Neural crest cell (in vitro differentiated cells): ENCODE measurements at regions not wholly inside any gene's neighbourhood (a gene's known extent, or its start where the extent isn't known, plus 50 kb on each side); places are given as distances from the start of the nearest gene placed in this dataset.

Experiments used
- DNase-seq: peaks from one replicate; pipeline ENCODE4 v3.0.0; 2021; ENCODE audit warnings: low read depth, mixed read lengths, low spot score
- H3K27ac Mint-ChIP-seq: one replicate; pipeline ENCODE4 v1.8.0; 2021; ENCODE audit warnings: mild to moderate bottlenecking, mixed read lengths; ENCODE audit not compliant: unreplicated experiment
- H3K27me3 Mint-ChIP-seq: 2 replicates; pipeline ENCODE4 v1.8.0; 2021; ENCODE audit warnings: low read depth, mild to moderate bottlenecking, mixed read lengths
- H3K36me3 Mint-ChIP-seq: 2 replicates; pipeline ENCODE4 v1.8.0; 2021; ENCODE audit warnings: low read depth, mild to moderate bottlenecking, mixed read lengths
- H3K4me1 Mint-ChIP-seq: 2 replicates; pipeline ENCODE4 v1.8.0; 2021; ENCODE audit warnings: mixed read lengths
- H3K4me3 Mint-ChIP-seq: one replicate; pipeline ENCODE4 v1.8.0; 2021; ENCODE audit warnings: mild to moderate bottlenecking, mixed read lengths
- H3K9me3 Mint-ChIP-seq: 2 replicates; pipeline ENCODE4 v1.8.0; 2021; ENCODE audit warnings: mixed read lengths
- TF ChIP-seq, protein P1 (sequence below): fragments of 200-600 bp; sonication (generic); conservative IDR thresholded peaks from 2 replicates; pipeline ENCODE4 v1.5.0; 2021; ENCODE audit warnings: antibody characterized with exemption, mild to moderate bottlenecking

DNA sequence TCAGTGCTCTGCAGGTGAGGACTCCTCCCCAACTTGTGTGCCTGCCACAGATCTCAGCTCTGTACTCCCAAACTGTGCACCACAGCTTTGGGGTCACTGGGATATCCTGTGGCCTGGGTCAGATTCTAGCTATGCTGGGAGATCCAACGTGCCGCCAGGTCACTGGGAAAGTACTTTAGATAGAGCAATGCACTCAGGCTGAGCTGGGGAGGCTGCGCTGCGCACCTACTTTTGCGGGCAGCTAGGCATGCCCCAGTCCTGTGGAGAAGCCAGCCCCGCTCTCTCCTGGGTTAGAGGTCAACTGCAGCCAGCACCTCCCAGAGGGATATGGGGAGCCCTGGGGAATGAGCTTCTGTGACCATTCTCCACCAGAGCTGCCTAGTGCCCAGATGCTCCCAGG, 552.1 kb upstream of the CDH9 start:
- H3K4me3 Mint-ChIP-seq, result no peak overlapping the region
- no peaks in the 10 kb centered on the region for H3K27me3 Mint-ChIP-seq
- peaks cover 2% of the 10 kb centered on the region for H3K9me3 Mint-ChIP-seq
- H3K36me3 Mint-ChIP-seq, result no peaks in the 10 kb centered on the region
- no peak overlapping the region for H3K27ac Mint-ChIP-seq
- H3K4me1 Mint-ChIP-seq, result no peaks in the 10 kb centered on the region
- no peak for DNase-seq
- TF ChIP-seq, protein P1, sequence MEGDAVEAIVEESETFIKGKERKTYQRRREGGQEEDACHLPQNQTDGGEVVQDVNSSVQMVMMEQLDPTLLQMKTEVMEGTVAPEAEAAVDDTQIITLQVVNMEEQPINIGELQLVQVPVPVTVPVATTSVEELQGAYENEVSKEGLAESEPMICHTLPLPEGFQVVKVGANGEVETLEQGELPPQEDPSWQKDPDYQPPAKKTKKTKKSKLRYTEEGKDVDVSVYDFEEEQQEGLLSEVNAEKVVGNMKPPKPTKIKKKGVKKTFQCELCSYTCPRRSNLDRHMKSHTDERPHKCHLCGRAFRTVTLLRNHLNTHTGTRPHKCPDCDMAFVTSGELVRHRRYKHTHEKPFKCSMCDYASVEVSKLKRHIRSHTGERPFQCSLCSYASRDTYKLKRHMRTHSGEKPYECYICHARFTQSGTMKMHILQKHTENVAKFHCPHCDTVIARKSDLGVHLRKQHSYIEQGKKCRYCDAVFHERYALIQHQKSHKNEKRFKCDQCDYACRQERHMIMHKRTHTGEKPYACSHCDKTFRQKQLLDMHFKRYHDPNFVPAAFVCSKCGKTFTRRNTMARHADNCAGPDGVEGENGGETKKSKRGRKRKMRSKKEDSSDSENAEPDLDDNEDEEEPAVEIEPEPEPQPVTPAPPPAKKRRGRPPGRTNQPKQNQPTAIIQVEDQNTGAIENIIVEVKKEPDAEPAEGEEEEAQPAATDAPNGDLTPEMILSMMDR, result no peak

DNA sequence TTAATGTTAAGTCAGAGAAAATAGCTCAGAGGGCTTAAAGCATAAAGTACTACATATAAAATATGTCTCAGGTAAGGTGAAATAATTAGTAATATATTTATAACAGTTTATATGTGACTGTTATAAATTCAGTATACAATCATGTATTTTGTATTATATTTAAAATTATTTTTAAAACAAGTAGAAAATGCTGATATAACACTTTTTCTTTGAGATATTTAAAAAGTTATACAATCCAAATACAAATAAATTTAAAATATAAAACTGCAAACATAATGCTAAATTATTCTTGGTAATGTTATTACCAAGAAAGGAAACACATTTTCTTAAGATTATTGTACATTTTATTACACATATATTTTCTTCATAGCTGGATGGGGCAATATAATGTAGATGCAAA, 539.9 kb upstream of the CDH9 start:
- Mint-ChIP-seq H3K4me3 (no peak overlapping the region), H3K4me1 (no peaks in the 10 kb centered on the region), H3K27ac (no peak overlapping the region), H3K9me3 (no peaks in the 10 kb centered on the region), H3K36me3 (no peaks in the 10 kb centered on the region), H3K27me3 (no peaks in the 10 kb centered on the region)
- TF ChIP-seq, protein P1, result no peak
- DNase-seq, result no peak

DNA sequence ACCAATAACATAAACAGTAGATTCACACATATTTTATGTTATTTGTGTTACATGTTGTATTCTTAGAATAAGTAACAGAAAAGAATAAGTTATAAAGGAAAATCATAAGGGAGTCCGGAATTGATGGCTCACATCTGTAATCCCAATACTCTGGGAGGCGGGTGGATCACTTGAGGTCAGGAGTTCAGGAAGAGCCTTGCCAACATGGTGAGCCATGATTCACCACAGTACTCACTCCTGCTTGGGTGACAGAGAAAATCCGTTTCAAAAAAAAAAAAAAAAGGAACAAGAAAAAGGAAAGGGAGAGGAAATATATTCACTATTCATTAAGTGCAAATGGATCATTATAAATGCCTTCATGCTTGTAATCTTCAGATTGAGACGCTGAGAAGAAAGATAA, 533.3 kb upstream of the CDH9 start:
- no peak overlapping the region for H3K27ac Mint-ChIP-seq
- no peaks in the 10 kb centered on the region for H3K27me3 Mint-ChIP-seq
- H3K4me1 Mint-ChIP-seq, result no peaks in the 10 kb centered on the region
- DNase-seq, result no peak
- no peaks in the 10 kb centered on the region for H3K9me3 Mint-ChIP-seq
- no peak overlapping the region for H3K4me3 Mint-ChIP-seq
- TF ChIP-seq, protein P1, result no peak
- no peaks in the 10 kb centered on the region for H3K36me3 Mint-ChIP-seq

DNA sequence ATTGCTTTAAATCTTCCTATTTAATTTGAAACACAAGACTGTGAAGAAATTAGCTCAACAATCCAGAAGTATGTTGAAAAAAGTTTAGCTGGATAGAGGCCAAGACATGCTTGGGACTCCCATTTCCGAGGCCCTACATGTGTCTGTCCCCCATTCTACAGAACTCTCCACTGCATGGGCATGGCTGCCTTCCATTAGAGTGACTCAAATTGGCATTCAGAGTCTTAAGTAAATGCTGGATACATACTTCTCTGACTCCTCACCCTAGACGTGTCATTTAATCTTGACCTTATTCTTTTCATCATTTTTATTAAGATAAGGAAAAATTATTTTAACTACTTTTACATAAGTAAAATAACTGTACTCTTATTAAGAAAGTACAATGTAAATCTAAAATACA, 530.4 kb upstream of the CDH9 start:
- H3K9me3 Mint-ChIP-seq, result no peaks in the 10 kb centered on the region
- H3K4me1 Mint-ChIP-seq, result no peaks in the 10 kb centered on the region
- H3K27me3 Mint-ChIP-seq, result no peaks in the 10 kb centered on the region
- TF ChIP-seq, protein P1, result no peak
- no peaks in the 10 kb centered on the region for H3K36me3 Mint-ChIP-seq
- no peak for DNase-seq
- H3K27ac Mint-ChIP-seq, result no peak overlapping the region
- H3K4me3 Mint-ChIP-seq, result no peak overlapping the region

DNA sequence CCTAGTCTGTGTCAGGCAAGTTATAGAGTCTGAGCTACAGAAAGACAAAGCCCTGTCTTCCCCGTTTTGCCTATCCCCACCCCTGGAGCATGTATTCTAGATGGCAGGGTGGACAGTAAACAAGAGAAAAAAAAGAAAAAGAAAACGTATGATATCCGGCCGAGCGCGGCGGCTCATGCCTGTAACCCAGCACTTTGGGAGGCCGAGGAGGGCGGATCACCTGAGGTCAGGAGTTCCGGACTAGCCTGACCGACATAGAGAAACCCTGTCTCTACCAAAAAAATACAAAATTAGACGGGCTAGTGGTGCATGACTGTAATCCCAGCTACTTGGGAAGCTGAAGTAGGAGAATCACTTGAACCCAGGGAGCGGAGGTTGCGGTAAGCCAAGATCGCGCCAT, 523.0 kb upstream of the CDH9 start:
- TF ChIP-seq, protein P1, result no peak
- peaks cover 6% of the 10 kb centered on the region for H3K9me3 Mint-ChIP-seq
- no peaks in the 10 kb centered on the region for H3K27me3 Mint-ChIP-seq
- DNase-seq, result no peak
- H3K27ac Mint-ChIP-seq, result no peak overlapping the region
- H3K36me3 Mint-ChIP-seq, result no peaks in the 10 kb centered on the region
- no peaks in the 10 kb centered on the region for H3K4me1 Mint-ChIP-seq
- H3K4me3 Mint-ChIP-seq, result no peak overlapping the region

DNA sequence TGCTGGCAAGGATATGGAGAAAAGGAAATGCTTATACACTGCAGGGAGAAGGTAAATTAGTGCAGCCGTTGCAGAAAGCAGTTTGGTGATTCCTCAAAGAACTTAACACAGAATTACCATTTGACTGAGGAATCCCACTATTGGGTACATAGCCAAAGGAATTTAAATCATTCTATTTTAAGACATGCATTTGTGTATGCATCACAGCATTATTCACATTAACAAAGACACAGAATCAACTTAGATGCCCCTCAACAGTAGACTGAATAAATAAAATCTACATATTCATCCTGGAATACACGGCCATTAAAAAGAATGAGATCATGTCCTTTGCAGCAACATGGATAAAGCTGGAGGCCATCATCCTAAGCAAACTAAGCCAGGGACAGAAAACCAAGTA, 510.1 kb upstream of the CDH9 start:
- no peak for DNase-seq
- Mint-ChIP-seq H3K27ac (no peak overlapping the region), H3K9me3 (no peaks in the 10 kb centered on the region), H3K36me3 (no peaks in the 10 kb centered on the region), H3K4me3 (no peak overlapping the region), H3K4me1 (no peaks in the 10 kb centered on the region), H3K27me3 (no peaks in the 10 kb centered on the region)
- TF ChIP-seq, protein P1, result no peak
